ENCODE measurements at regions not wholly inside any gene's neighbourhood (a gene's known extent, or its start where the extent isn't known, plus 50 kb on each side); places are given as distances from the start of the nearest gene placed in this dataset.

- DNase-seq (ENCODE audit: extremely low read depth, insufficient read length) = no peak
- no peaks in the 10 kb centered on the region for H3K27me3 ChIP-seq (replicated peaks; ENCODE audit: control insufficient read depth, insufficient read depth, low read length)
- no peak overlapping the region for H3K4me3 ChIP-seq (replicated peaks; ENCODE audit: low read depth, low read length)
- H3K36me3 ChIP-seq (ENCODE audit: control insufficient read depth, insufficient read depth, low read length) = no peaks in the 10 kb centered on the region
- TF ChIP-seq CTCF (IDR thresholded peaks at IDR 0.05; ENCODE audit: insufficient read depth, low read length, poor library complexity, severe bottlenecking) = no peak
Observed at GRCh38 chr15:97661796-97662195, 298.7 kb upstream of the ARRDC4 start.

- DNase-seq (ENCODE audit: extremely low read depth, insufficient read length) = no peak
- no peak overlapping the region for H3K4me3 ChIP-seq (replicated peaks; ENCODE audit: low read depth, low read length)
- no peak for TF ChIP-seq CTCF (IDR thresholded peaks at IDR 0.05; ENCODE audit: insufficient read depth, low read length, poor library complexity, severe bottlenecking)
- no peaks in the 10 kb centered on the region for H3K27me3 ChIP-seq (replicated peaks; ENCODE audit: control insufficient read depth, insufficient read depth, low read length)
- no peaks in the 10 kb centered on the region for H3K36me3 ChIP-seq (ENCODE audit: control insufficient read depth, insufficient read depth, low read length)
Observed at GRCh38 chr15:97672586-97672985, 287.9 kb upstream of the ARRDC4 start.

DNA sequence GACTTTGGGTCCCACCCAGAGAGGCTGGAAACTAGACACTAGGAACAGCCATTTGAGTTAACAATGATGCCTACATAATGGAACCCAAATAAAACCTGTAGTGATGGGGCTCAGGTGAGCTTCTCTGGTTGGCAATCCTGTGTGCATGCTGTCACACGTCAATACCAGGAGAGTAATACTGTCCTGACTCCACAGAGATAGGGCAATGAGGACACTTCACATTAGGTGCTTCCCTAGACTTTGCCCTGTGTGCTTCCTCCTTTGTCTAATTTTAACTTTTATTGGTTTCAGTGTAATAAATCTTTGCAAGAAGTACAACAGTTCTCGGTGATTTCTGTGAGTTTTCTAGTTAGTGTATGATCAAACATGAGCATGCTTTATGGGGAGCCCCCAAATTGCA, 281.8 kb upstream of the ARRDC4 start:
- Histone ChIP-seq H3K4me3 (replicated peaks; ENCODE audit: low read depth, low read length) (no peak overlapping the region), H3K36me3 (ENCODE audit: control insufficient read depth, insufficient read depth, low read length) (no peaks in the 10 kb centered on the region), H3K27me3 (replicated peaks; ENCODE audit: control insufficient read depth, insufficient read depth, low read length) (no peaks in the 10 kb centered on the region)
- TF ChIP-seq CTCF (IDR thresholded peaks at IDR 0.05; ENCODE audit: insufficient read depth, low read length, poor library complexity, severe bottlenecking) = no peak
- DNase-seq (ENCODE audit: extremely low read depth, insufficient read length) = no peak

DNA sequence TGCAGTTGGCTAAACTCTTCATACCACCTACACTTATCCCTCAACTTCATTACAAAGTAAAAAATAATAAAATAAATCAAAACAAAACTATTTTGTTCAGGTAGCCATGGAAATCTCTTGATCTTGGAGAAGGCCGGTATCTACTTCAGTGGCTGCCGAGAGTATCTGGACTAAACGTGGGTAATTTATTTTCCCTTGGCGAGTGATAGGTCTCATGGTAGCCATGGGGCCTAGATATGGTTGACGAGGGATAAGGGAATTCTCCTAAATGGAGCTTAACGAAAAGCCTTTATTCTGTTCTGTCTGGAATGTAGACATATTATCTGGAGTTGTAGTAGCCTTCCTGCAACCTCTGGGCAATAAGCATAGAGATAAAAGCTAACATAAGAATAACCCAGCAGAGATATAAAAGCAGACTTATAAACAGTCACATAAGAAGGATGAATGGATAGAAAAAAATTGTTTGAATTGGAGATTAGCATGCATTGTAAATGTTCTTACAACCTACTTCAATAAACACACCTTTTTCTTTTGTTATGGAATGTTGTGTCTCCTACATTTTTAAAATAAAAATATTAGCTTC, 281.3 kb upstream of the ARRDC4 start:
- DNase-seq (ENCODE audit: extremely low read depth, insufficient read length) = no peak
- no peak for TF ChIP-seq CTCF (IDR thresholded peaks at IDR 0.05; ENCODE audit: insufficient read depth, low read length, poor library complexity, severe bottlenecking)
- Histone ChIP-seq H3K4me3 (replicated peaks; ENCODE audit: low read depth, low read length) (no peak overlapping the region), H3K27me3 (replicated peaks; ENCODE audit: control insufficient read depth, insufficient read depth, low read length) (no peaks in the 10 kb centered on the region), H3K36me3 (ENCODE audit: control insufficient read depth, insufficient read depth, low read length) (no peaks in the 10 kb centered on the region)

DNA sequence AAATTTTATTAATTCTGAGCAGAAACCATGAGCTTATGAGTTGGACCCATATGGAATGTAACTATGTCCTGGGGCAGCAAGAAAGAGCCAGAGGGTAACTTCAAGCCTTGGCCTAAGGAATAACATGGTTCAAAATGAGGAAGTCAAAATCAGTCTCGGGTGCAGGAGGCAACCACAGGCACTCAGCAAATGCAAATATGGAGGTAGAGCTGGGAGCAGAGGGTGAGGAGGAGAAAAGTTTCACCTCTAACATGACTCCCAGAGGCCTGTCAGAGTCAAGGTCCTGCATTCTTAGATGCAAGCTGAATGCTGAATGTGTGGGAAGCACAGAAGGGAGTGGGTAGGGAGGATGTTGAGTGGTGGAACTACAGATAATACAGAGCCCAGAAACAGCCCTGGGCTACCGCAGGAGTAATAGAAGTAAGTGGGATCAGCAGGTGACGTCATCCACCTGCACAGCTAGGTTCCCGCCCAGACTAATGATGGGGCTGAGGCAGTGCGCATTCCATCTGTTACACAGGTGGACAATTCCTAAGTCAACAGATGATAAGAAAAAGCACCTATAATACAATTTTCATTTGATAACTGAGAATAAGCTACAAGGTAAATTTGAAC, 279.8 kb upstream of the ARRDC4 start:
- H3K36me3 ChIP-seq (ENCODE audit: control insufficient read depth, insufficient read depth, low read length) = no peaks in the 10 kb centered on the region
- DNase-seq (ENCODE audit: extremely low read depth, insufficient read length) = no peak
- H3K27me3 ChIP-seq (replicated peaks; ENCODE audit: control insufficient read depth, insufficient read depth, low read length) = no peaks in the 10 kb centered on the region
- no peak for TF ChIP-seq CTCF (IDR thresholded peaks at IDR 0.05; ENCODE audit: insufficient read depth, low read length, poor library complexity, severe bottlenecking)
- H3K4me3 ChIP-seq (replicated peaks; ENCODE audit: low read depth, low read length) = no peak overlapping the region

GRCh38 chr15:97683831-97684230, 276.7 kb upstream of the ARRDC4 start:
- TF ChIP-seq CTCF (IDR thresholded peaks at IDR 0.05; ENCODE audit: insufficient read depth, low read length, poor library complexity, severe bottlenecking) = no peak
- Histone ChIP-seq H3K27me3 (replicated peaks; ENCODE audit: control insufficient read depth, insufficient read depth, low read length) (no peaks in the 10 kb centered on the region), H3K4me3 (replicated peaks; ENCODE audit: low read depth, low read length) (no peak overlapping the region), H3K36me3 (ENCODE audit: control insufficient read depth, insufficient read depth, low read length) (no peaks in the 10 kb centered on the region)
- DNase-seq (ENCODE audit: extremely low read depth, insufficient read length) = no peak

Data from GM06990 (cell line).